PC-3 (cell line): ENCODE measurements at regions not wholly inside any gene's neighbourhood (a gene's known extent, or its start where the extent isn't known, plus 50 kb on each side); places are given as distances from the start of the nearest gene placed in this dataset.

Experiments
- ATAC-seq: fragments of 200-7000 bp; cut with Tn5 transposase; 2 replicates; pipeline ENCODE4 v1.9.1; 2020; ENCODE audit warnings: mild to moderate bottlenecking, moderate library complexity
- BruUV-seq: library from RNA; stranded (reverse); fragments of 400-500 nt; replicated peaks from 2 replicates; lab custom pipeline; 2021; lab: Mats Ljungman, UMichigan
- CTCF ChIA-PET: fragments of 300-600 bp; sonication (Branson Sonifier 250); formaldehyde crosslinking; loops from one replicate; lab custom pipeline; 2022; ENCODE audit warnings: antibody characterized with exemption; lab: Charles Lee
- POLR2A ChIA-PET: fragments of 300-600 bp; sonication (Branson Sonifier 250); formaldehyde crosslinking; loops from one replicate; lab custom pipeline; 2022; ENCODE audit warnings: antibody characterized with exemption; ENCODE audit not compliant: unreplicated experiment; lab: Charles Lee
- DNase-seq: peaks from one replicate; pipeline ENCODE4 v3.0.0-alpha.2; 2015
- H2AFZ ChIP-seq: fragments of 300-600 bp; sonication (generic); 2 replicates; pipeline ENCODE4 v1.6.0; 2016; ENCODE audit warnings: antibody characterized with exemption, low read length
- H3F3A ChIP-seq: fragments of 300-600 bp; sonication (generic); one replicate; pipeline ENCODE4 v1.6.0; 2017; ENCODE audit warnings: antibody characterized with exemption, low read length, control low read depth, mild to moderate bottlenecking; ENCODE audit not compliant: unreplicated experiment
- H3K27ac ChIP-seq: fragments of 300-600 bp; sonication (generic); 2 replicates; pipeline ENCODE4 v1.5.1; 2016; ENCODE audit warnings: mild to moderate bottlenecking, low read length
- H3K27me3 ChIP-seq: fragments of 300-600 bp; sonication (generic); 2 replicates; pipeline ENCODE4 v1.6.1; 2016; ENCODE audit warnings: low read length, mixed read lengths
- H3K36me3 ChIP-seq: fragments of 300-600 bp; sonication (generic); 2 replicates; pipeline ENCODE4 v1.6.1; 2016; ENCODE audit warnings: low read depth, mixed run types, low read length, mixed read lengths
- H3K4me1 ChIP-seq: fragments of 300-600 bp; sonication (generic); 2 replicates; pipeline ENCODE4 v1.5.1; 2016; ENCODE audit warnings: low read length; ENCODE audit not compliant: insufficient read depth
- H3K4me2 ChIP-seq: fragments of 300-600 bp; sonication (generic); 2 replicates; pipeline ENCODE4 v1.6.0; 2016; ENCODE audit warnings: low read length
- H3K4me3 ChIP-seq: fragments of 300-600 bp; sonication (generic); 2 replicates; pipeline ENCODE4 v1.5.1; 2016; ENCODE audit warnings: mild to moderate bottlenecking, low read length, mixed read lengths
- H3K79me2 ChIP-seq: fragments of 300-600 bp; sonication (generic); 2 replicates; pipeline ENCODE4 v1.6.1; 2017; ENCODE audit warnings: low read length, mixed read lengths
- H3K9ac ChIP-seq: fragments of 300-600 bp; sonication (generic); 2 replicates; pipeline ENCODE4 v1.6.0; 2016; ENCODE audit warnings: mild to moderate bottlenecking, low read length
- H3K9me2 ChIP-seq: fragments of 300-600 bp; sonication (generic); replicated peaks from 2 replicates; pipeline ENCODE4 v1.6.1; 2016; ENCODE audit warnings: mixed run types, low read length, mixed read lengths
- H3K9me3 ChIP-seq: fragments of 300-600 bp; sonication (generic); 2 replicates; pipeline ENCODE4 v1.6.1; 2016; ENCODE audit warnings: low read length, mixed read lengths
- H4K20me1 ChIP-seq: fragments of 300-600 bp; sonication (generic); 2 replicates; pipeline ENCODE4 v1.6.1; 2016; ENCODE audit warnings: low read length, mixed read lengths
- EZH2 ChIP-seq: fragments of 300-600 bp; sonication (generic); IDR thresholded peaks from one replicate; pipeline ENCODE4 v1.6.1; 2017; ENCODE audit warnings: antibody characterized with exemption, mild to moderate bottlenecking, low read length; ENCODE audit not compliant: unreplicated experiment
- EZH2phosphoT487 ChIP-seq: fragments of 300-600 bp; sonication (generic); IDR thresholded peaks from 2 replicates; pipeline ENCODE4 v1.6.1; 2018; ENCODE audit warnings: mild to moderate bottlenecking, antibody characterized with exemption, low read length, borderline replicate concordance
- intact Hi-C: fragments of 100-400 bp; cut with micrococcal nuclease; formaldehyde crosslinking; loops from 2 replicates; pipeline ENCODE4 v1.9.0; 2023
- TF ChIP-seq, protein P1 (sequence below): fragments of 300-600 bp; sonication (generic); conservative IDR thresholded peaks from 2 replicates; pipeline ENCODE4 v1.5.1; 2017; ENCODE audit warnings: antibody characterized with exemption, low read depth, mild to moderate bottlenecking, low read length

- H4K20me1 ChIP-seq, result no peaks in the 10 kb centered on the region
- H3K36me3 ChIP-seq, result no peaks in the 10 kb centered on the region
- no peak overlapping the region for H3K4me3 ChIP-seq
- H3K27me3 ChIP-seq, result no peaks in the 10 kb centered on the region
- TF ChIP-seq EZH2phosphoT487 (no peak), EZH2 (no peak)
- TF ChIP-seq, protein P1, sequence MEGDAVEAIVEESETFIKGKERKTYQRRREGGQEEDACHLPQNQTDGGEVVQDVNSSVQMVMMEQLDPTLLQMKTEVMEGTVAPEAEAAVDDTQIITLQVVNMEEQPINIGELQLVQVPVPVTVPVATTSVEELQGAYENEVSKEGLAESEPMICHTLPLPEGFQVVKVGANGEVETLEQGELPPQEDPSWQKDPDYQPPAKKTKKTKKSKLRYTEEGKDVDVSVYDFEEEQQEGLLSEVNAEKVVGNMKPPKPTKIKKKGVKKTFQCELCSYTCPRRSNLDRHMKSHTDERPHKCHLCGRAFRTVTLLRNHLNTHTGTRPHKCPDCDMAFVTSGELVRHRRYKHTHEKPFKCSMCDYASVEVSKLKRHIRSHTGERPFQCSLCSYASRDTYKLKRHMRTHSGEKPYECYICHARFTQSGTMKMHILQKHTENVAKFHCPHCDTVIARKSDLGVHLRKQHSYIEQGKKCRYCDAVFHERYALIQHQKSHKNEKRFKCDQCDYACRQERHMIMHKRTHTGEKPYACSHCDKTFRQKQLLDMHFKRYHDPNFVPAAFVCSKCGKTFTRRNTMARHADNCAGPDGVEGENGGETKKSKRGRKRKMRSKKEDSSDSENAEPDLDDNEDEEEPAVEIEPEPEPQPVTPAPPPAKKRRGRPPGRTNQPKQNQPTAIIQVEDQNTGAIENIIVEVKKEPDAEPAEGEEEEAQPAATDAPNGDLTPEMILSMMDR, result no peak
- ChIA-PET POLR2A (no interaction called here), CTCF (no interaction called here)
- H3K9me3 ChIP-seq, result no peaks in the 10 kb centered on the region
- H3K27ac ChIP-seq, result no peak overlapping the region
- no peaks in the 10 kb centered on the region for H3K9me2 ChIP-seq
- DNase-seq (no peak), ATAC-seq (no peak)
- no peaks in the 10 kb centered on the region for H3F3A ChIP-seq
- BruUV-seq, result no TSS peak
- H3K9ac ChIP-seq, result no peak overlapping the region
- no peak overlapping the region for H2AFZ ChIP-seq
- intact Hi-C loops, result no loop called here
- no peak overlapping the region for H3K4me2 ChIP-seq
- no peaks in the 10 kb centered on the region for H3K79me2 ChIP-seq
- H3K4me1 ChIP-seq, result no peaks in the 10 kb centered on the region
Measured at GRCh38 chr6:113707194-113707593, 150.0 kb upstream of the MARCKS start.

- Histone ChIP-seq H3K4me1 (no peaks in the 10 kb centered on the region), H3K9me3 (no peaks in the 10 kb centered on the region), H3K27ac (no peak overlapping the region), H3K9ac (no peak overlapping the region), H3K4me2 (no peak overlapping the region), H3K4me3 (no peak overlapping the region), H3F3A (no peaks in the 10 kb centered on the region), H4K20me1 (no peaks in the 10 kb centered on the region), H3K79me2 (no peaks in the 10 kb centered on the region), H3K9me2 (no peaks in the 10 kb centered on the region), H2AFZ (no peak overlapping the region), H3K36me3 (no peaks in the 10 kb centered on the region), H3K27me3 (no peaks in the 10 kb centered on the region)
- DNase-seq, result no peak
- no peak for ATAC-seq
- ChIA-PET CTCF (no interaction called here), POLR2A (no interaction called here)
- BruUV-seq, result no TSS peak
- TF ChIP-seq EZH2 (no peak), EZH2phosphoT487 (no peak)
- TF ChIP-seq, protein P1, result no peak
- intact Hi-C loops, result no loop called here
Measured at GRCh38 chr6:113709936-113710509, 147.1 kb upstream of the MARCKS start.

DNA sequence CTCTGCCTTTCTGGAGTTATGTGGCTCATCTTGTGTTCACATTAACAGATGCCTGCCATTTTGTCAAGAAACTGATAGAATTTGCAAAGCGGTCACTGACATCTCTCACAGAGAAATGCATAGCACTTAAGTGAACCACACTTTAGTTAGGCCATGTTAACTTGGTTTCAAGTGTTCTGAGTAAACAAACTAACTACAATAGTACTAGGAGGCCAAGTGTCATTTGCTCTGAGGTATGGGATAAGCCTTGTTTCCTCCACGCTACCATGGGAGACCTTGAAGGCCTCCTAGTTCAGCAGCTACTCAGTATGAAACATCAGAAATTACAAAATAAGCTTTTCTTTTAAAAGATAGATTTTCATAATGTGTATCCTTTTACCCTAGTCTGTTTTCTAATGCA lies 143.5 kb upstream of the MARCKS start:
- Histone ChIP-seq H3K9ac (no peak overlapping the region), H3K27ac (no peak overlapping the region), H3K4me1 (no peaks in the 10 kb centered on the region), H3K36me3 (no peaks in the 10 kb centered on the region), H3F3A (no peaks in the 10 kb centered on the region), H3K9me2 (no peaks in the 10 kb centered on the region), H3K79me2 (no peaks in the 10 kb centered on the region), H3K27me3 (no peaks in the 10 kb centered on the region), H2AFZ (no peak overlapping the region), H3K4me2 (no peak overlapping the region), H4K20me1 (no peaks in the 10 kb centered on the region), H3K9me3 (no peaks in the 10 kb centered on the region), H3K4me3 (no peak overlapping the region)
- BruUV-seq, result no TSS peak
- intact Hi-C loops, result no loop called here
- TF ChIP-seq, protein P1, result no peak
- TF ChIP-seq EZH2phosphoT487 (no peak), EZH2 (no peak)
- no peak for ATAC-seq
- DNase-seq, result no peak
- ChIA-PET POLR2A (no interaction called here), CTCF (no interaction called here)
